Fibroblast of lung (primary cell): ENCODE measurements at regions not wholly inside any gene's neighbourhood (a gene's known extent, or its start where the extent isn't known, plus 50 kb on each side); places are given as distances from the start of the nearest gene placed in this dataset.

ENCODE experiments used
- DNase-seq, 2 donors: peaks; one replicate each; pipeline versions ENCODE4 v3.0.0 to v3.0.0-alpha.2; 2010; ENCODE audit warnings: low read depth in 2 of 2
- H2AFZ ChIP-seq: 2 replicates; pipeline ENCODE4 v1.5.1; 2012; ENCODE audit warnings: low read length, control low read depth, inconsistent platforms
- H3K27ac ChIP-seq: 2 replicates; pipeline ENCODE4 v1.5.1; 2011; ENCODE audit warnings: low read length, control low read depth; ENCODE audit not compliant: insufficient read depth
- H3K27me3 ChIP-seq: 2 replicates; pipeline ENCODE4 v1.5.1; 2011; ENCODE audit warnings: mild to moderate bottlenecking, low read length; ENCODE audit not compliant: control insufficient read depth, insufficient read depth
- H3K36me3 ChIP-seq: 2 replicates; pipeline ENCODE4 v1.5.1; 2011; ENCODE audit warnings: low read length; ENCODE audit not compliant: control insufficient read depth, insufficient read depth
- H3K4me1 ChIP-seq: 2 replicates; pipeline ENCODE4 v1.5.1; 2011; ENCODE audit warnings: low read length; ENCODE audit not compliant: control insufficient read depth, insufficient read depth; ENCODE audit errors: extremely low read depth
- H3K4me2 ChIP-seq: 2 replicates; pipeline ENCODE4 v1.5.1; 2011; ENCODE audit warnings: low read length, control low read depth; ENCODE audit not compliant: insufficient read depth; ENCODE audit errors: extremely low read depth
- H3K4me3 ChIP-seq, 4 experiments: fragments of 200-600 bp in 1 of 4; sonication (generic) in 1 of 4; replicated peaks in 1 of 4; 2 replicates each; pipeline ENCODE4 v1.5.1; 2011 to 2016; ENCODE audit warnings: low read length in 4 of 4, low read depth in 3 of 4, mild to moderate bottlenecking in 3 of 4, control low read depth in 2 of 4, inconsistent platforms in 1 of 4, mixed read lengths in 1 of 4; ENCODE audit not compliant: insufficient read depth in 1 of 4; ENCODE audit errors: control extremely low read depth in 1 of 4
- H3K79me2 ChIP-seq: 2 replicates; pipeline ENCODE4 v1.5.1; 2012; ENCODE audit warnings: mild to moderate bottlenecking, low read length, inconsistent platforms; ENCODE audit not compliant: control insufficient read depth, insufficient read depth
- H3K9ac ChIP-seq: 2 replicates; pipeline ENCODE4 v1.5.1; 2011; ENCODE audit warnings: mild to moderate bottlenecking, low read length, control low read depth; ENCODE audit not compliant: insufficient read depth
- H3K9me3 ChIP-seq: 2 replicates; pipeline ENCODE4 v1.5.1; 2012; ENCODE audit warnings: low read depth, low read length; ENCODE audit not compliant: control insufficient read depth, insufficient read depth
- H4K20me1 ChIP-seq: 2 replicates; pipeline ENCODE4 v1.5.1; 2011; ENCODE audit warnings: low read length; ENCODE audit not compliant: control insufficient read depth, insufficient read depth; ENCODE audit errors: extremely low read depth
- EZH2 ChIP-seq: IDR thresholded peaks from 2 replicates; pipeline ENCODE4 v1.5.1; 2012; ENCODE audit warnings: low read length, control low read depth, mild to moderate bottlenecking; ENCODE audit errors: missing control alignments
- TF ChIP-seq, protein P1 (sequence below), 2 donors: IDR thresholded peaks in 1 of 2; conservative IDR thresholded peaks in 1 of 2; 1 replicate in 1 of 2; 2 replicates in 1 of 2; pipeline ENCODE4 v1.5.1; 2011 to 2012; ENCODE audit warnings: low read length in 2 of 2, control low read depth in 1 of 2, inconsistent platforms in 1 of 2, low read depth in 1 of 2, mild to moderate bottlenecking in 1 of 2

DNA sequence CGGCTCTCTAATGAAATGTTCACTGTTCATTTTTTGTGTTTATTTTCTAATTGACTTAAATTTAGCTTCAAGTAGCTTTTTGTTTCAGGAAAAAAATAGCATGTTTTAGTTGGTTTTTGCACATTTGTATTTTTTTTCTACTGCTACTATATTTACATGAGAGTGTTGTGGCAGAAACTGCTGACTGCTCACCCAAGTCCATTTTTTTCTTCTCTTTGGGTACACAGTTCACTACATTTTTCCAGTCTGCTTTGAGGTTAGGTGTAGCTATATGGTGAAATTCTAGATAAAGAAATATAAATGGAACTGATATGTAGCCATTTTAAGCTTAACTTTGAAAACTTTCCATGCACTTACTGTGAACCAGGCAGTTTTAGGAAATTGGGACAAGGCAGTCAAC is 216.7 kb upstream of the C11orf87 start:
- no peak overlapping the region for H3K4me3 ChIP-seq
- DNase-seq: no peak

DNA sequence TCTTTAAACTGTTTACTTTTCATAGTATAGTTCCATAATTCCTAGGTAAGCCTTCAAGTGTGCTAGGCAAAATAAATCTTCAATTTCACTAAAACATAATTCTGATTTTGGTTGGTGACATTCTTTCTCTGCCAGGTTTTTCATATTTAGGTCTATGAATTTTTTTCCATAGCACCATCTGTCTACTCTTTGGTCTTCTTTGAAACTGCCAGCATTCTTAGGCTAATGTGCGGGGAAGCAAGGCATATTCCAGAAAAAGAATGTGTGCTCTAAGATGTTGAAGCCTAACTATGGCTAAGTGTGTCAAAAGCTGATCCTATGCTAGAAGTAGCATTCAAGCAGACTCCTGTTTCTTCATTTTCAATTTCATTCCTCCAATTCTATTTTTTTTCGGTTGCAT is 213.9 kb upstream of the C11orf87 start:
- Histone ChIP-seq H3K27me3 (no peaks in the 10 kb centered on the region), H3K9me3 (no peaks in the 10 kb centered on the region), H2AFZ (no peak overlapping the region), H4K20me1 (no peaks in the 10 kb centered on the region), H3K36me3 (no peaks in the 10 kb centered on the region), H3K4me1 (no peaks in the 10 kb centered on the region), H3K79me2 (no peaks in the 10 kb centered on the region), H3K4me3 (no peak overlapping the region), H3K27ac (no peak overlapping the region), H3K4me2 (no peak overlapping the region), H3K9ac (no peak overlapping the region)
- no peak for DNase-seq
- no peak for TF ChIP-seq EZH2
- TF ChIP-seq, protein P1, sequence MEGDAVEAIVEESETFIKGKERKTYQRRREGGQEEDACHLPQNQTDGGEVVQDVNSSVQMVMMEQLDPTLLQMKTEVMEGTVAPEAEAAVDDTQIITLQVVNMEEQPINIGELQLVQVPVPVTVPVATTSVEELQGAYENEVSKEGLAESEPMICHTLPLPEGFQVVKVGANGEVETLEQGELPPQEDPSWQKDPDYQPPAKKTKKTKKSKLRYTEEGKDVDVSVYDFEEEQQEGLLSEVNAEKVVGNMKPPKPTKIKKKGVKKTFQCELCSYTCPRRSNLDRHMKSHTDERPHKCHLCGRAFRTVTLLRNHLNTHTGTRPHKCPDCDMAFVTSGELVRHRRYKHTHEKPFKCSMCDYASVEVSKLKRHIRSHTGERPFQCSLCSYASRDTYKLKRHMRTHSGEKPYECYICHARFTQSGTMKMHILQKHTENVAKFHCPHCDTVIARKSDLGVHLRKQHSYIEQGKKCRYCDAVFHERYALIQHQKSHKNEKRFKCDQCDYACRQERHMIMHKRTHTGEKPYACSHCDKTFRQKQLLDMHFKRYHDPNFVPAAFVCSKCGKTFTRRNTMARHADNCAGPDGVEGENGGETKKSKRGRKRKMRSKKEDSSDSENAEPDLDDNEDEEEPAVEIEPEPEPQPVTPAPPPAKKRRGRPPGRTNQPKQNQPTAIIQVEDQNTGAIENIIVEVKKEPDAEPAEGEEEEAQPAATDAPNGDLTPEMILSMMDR (conservative IDR thresholded peaks at IDR 0.05 in 1 of 2, IDR thresholded peaks at IDR 0.05 in 1 of 2; ENCODE audit: low read depth in 1 of 2, low read length in 2 of 2): no peak

More for the DNA sequence above, 216.7 kb upstream of the C11orf87 start:
- H3K4me2 ChIP-seq: no peak overlapping the region
- H2AFZ ChIP-seq: no peak overlapping the region
- no peaks in the 10 kb centered on the region for H3K27me3 ChIP-seq
- no peak overlapping the region for H3K9ac ChIP-seq
- H3K79me2 ChIP-seq: no peaks in the 10 kb centered on the region
- no peaks in the 10 kb centered on the region for H3K9me3 ChIP-seq
- H3K27ac ChIP-seq: no peak overlapping the region
- H3K36me3 ChIP-seq: no peaks in the 10 kb centered on the region
- H3K4me1 ChIP-seq: no peaks in the 10 kb centered on the region
- H4K20me1 ChIP-seq: no peaks in the 10 kb centered on the region
- TF ChIP-seq, protein P1 (conservative IDR thresholded peaks at IDR 0.05 in 1 of 2, IDR thresholded peaks at IDR 0.05 in 1 of 2; ENCODE audit: low read depth in 1 of 2, low read length in 2 of 2): no peak
- no peak for TF ChIP-seq EZH2

DNA sequence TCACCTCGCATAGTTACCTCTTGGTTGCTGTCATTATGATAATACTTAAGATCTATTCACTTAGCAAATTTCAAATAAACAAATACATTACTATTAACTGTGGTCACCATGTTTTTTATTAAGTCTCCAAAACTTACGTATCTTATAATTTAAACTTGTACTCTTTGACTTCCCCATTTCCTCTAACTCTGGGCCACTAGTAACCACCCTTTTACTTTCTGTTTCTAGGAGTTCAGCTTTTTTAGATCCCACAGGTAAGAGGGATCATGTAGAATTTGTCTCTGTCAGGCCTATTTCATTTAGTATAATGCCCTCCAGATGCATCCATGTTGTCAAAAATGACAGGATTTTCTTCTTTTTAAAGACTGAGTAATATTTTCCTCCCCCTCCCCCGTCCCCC is 212.4 kb upstream of the C11orf87 start:
- TF ChIP-seq, protein P1 (conservative IDR thresholded peaks at IDR 0.05 in 1 of 2, IDR thresholded peaks at IDR 0.05 in 1 of 2; ENCODE audit: low read depth in 1 of 2, low read length in 2 of 2): no peak
- no peak for TF ChIP-seq EZH2
- H3K27me3 ChIP-seq: no peaks in the 10 kb centered on the region
- no peak overlapping the region for H3K4me3 ChIP-seq
- no peak overlapping the region for H3K4me2 ChIP-seq
- H3K36me3 ChIP-seq: no peaks in the 10 kb centered on the region
- H2AFZ ChIP-seq: no peak overlapping the region
- no peaks in the 10 kb centered on the region for H3K9me3 ChIP-seq
- H3K9ac ChIP-seq: no peak overlapping the region
- no peak for DNase-seq
- no peak overlapping the region for H3K27ac ChIP-seq
- no peaks in the 10 kb centered on the region for H4K20me1 ChIP-seq
- no peaks in the 10 kb centered on the region for H3K79me2 ChIP-seq
- no peaks in the 10 kb centered on the region for H3K4me1 ChIP-seq
